GM23338 (cell line): ENCODE measurements at regions not wholly inside any gene's neighbourhood (a gene's known extent, or its start where the extent isn't known, plus 50 kb on each side); places are given as distances from the start of the nearest gene placed in this dataset.

Experiments used
- ATAC-seq: fragments of 200-7000 bp; cut with Tn5 transposase; 3 replicates; pipeline ENCODE4 v1.9.1; 2020
- DNase-seq: peaks from one replicate; pipeline ENCODE4 v3.0.0-alpha.2; 2015; ENCODE audit warnings: low spot score
- H2AFZ ChIP-seq: fragments of 200-600 bp; sonication (generic); 2 replicates; pipeline ENCODE4 v1.8.0; 2016; ENCODE audit warnings: antibody characterized with exemption, mild to moderate bottlenecking, moderate library complexity
- H3F3A ChIP-seq: fragments of 200-600 bp; sonication (generic); replicated peaks from 2 replicates; pipeline ENCODE4 v1.8.0; 2017; ENCODE audit warnings: antibody characterized with exemption, mixed run types, low read depth
- H3K27ac ChIP-seq: fragments of 200-600 bp; sonication (generic); 2 replicates; pipeline ENCODE4 v1.6.1; 2016; ENCODE audit warnings: low read depth
- H3K27me3 ChIP-seq: fragments of 200-600 bp; sonication (generic); 2 replicates; pipeline ENCODE4 v1.8.0; 2016; ENCODE audit warnings: mild to moderate bottlenecking, mixed run types, moderate library complexity; ENCODE audit not compliant: insufficient read depth
- H3K36me3 ChIP-seq: fragments of 200-600 bp; sonication (generic); 2 replicates; pipeline ENCODE4 v1.8.0; 2016; ENCODE audit warnings: mild to moderate bottlenecking; ENCODE audit not compliant: insufficient read depth
- H3K4me1 ChIP-seq: fragments of 200-600 bp; sonication (generic); 2 replicates; pipeline ENCODE4 v1.8.0; 2016; ENCODE audit warnings: mild to moderate bottlenecking, moderate library complexity; ENCODE audit not compliant: insufficient read depth
- H3K4me2 ChIP-seq: fragments of 200-600 bp; sonication (generic); 2 replicates; pipeline ENCODE4 v1.7.1; 2017; ENCODE audit warnings: mixed run types
- H3K4me3 ChIP-seq: fragments of 200-600 bp; sonication (generic); 2 replicates; pipeline ENCODE4 v1.6.1; 2016; ENCODE audit warnings: mixed run types
- H3K79me2 ChIP-seq: fragments of 200-600 bp; sonication (generic); replicated peaks from 2 replicates; pipeline ENCODE4 v1.8.0; 2017; ENCODE audit warnings: mild to moderate bottlenecking; ENCODE audit not compliant: insufficient read depth
- H3K9me2 ChIP-seq: fragments of 200-600 bp; sonication (generic); 2 replicates; pipeline ENCODE4 v1.8.0; 2017; ENCODE audit not compliant: insufficient read depth
- H4K20me1 ChIP-seq: fragments of 200-600 bp; sonication (generic); replicated peaks from 2 replicates; pipeline ENCODE4 v1.8.0; 2017; ENCODE audit warnings: mild to moderate bottlenecking; ENCODE audit not compliant: insufficient read depth
- H3K27ac Mint-ChIP-seq: 2 replicates; pipeline ENCODE4 v1.8.0; 2020; ENCODE audit warnings: inconsistent platforms, mild to moderate bottlenecking, moderate library complexity, mixed read lengths
- H3K27me3 Mint-ChIP-seq: 3 replicates; pipeline ENCODE4 v1.8.0; 2022; ENCODE audit warnings: low read depth, mild to moderate bottlenecking, moderate library complexity, mixed read lengths, inconsistent platforms; ENCODE audit not compliant: insufficient read depth, poor library complexity
- H3K36me3 Mint-ChIP-seq: 3 replicates; pipeline ENCODE4 v1.8.0; 2021; ENCODE audit warnings: low read depth, mild to moderate bottlenecking, inconsistent platforms, moderate library complexity, mixed read lengths
- H3K4me1 Mint-ChIP-seq: 3 replicates; pipeline ENCODE4 v1.8.0; 2020; ENCODE audit warnings: mild to moderate bottlenecking, inconsistent platforms, mixed read lengths
- H3K4me3 Mint-ChIP-seq: 3 replicates; pipeline ENCODE4 v1.8.0; 2021; ENCODE audit warnings: moderate library complexity, mild to moderate bottlenecking, inconsistent platforms, mixed read lengths
- H3K9me3 Mint-ChIP-seq: 3 replicates; pipeline ENCODE4 v1.8.0; 2020; ENCODE audit warnings: moderate library complexity, mild to moderate bottlenecking, inconsistent platforms, mixed read lengths
- CTCF ChIP-seq, 2 experiments: fragments of 200-600 bp in 1 of 2; sonication (generic) in 1 of 2; conservative IDR thresholded peaks; 2 replicates each; pipeline versions ENCODE4 v1.5.1 to v1.6.1; 2016 to 2017; ENCODE audit warnings: antibody characterized with exemption in 2 of 2, low read depth in 2 of 2, mild to moderate bottlenecking in 2 of 2, moderate library complexity in 1 of 2
- ETS1 ChIP-seq: IDR thresholded peaks from 2 replicates; pipeline ENCODE4 v1.6.1; 2016; ENCODE audit warnings: antibody characterized with exemption
- EZH2 ChIP-seq: fragments of 200-600 bp; sonication (generic); IDR thresholded peaks from one replicate; pipeline ENCODE4 v1.8.0; 2017; ENCODE audit warnings: antibody characterized with exemption, mild to moderate bottlenecking, low read depth; ENCODE audit not compliant: unreplicated experiment
- NANOG ChIP-seq: IDR thresholded peaks from 2 replicates; pipeline ENCODE4 v1.6.1; 2016; ENCODE audit warnings: antibody characterized with exemption, borderline replicate concordance
- ZNF114 ChIP-seq: fragments of 250-450 bp; sonication (Bioruptor Pico); IDR thresholded peaks from 2 replicates; pipeline ENCODE4 v1.5.0; 2020; ENCODE audit warnings: mild to moderate bottlenecking, moderate library complexity
- ZNF331 ChIP-seq: fragments of 250-450 bp; sonication (Bioruptor Pico); IDR thresholded peaks from 2 replicates; pipeline ENCODE4 v1.5.0; 2020; ENCODE audit warnings: low read depth, mild to moderate bottlenecking, moderate library complexity

GRCh38 chr10:114876169-114876568 is 54.6 kb downstream of the FHIP2A start:
- H3K36me3 Mint-ChIP-seq, result no peaks in the 10 kb centered on the region
- DNase-seq (peak; percentile 24), ATAC-seq (peak; percentile 7; the same call in 1 of the 3 replicates)
- H3K4me3 Mint-ChIP-seq, result no peak overlapping the region
- H3K27ac Mint-ChIP-seq, result no peak overlapping the region
- 0 out of 2 replicates have a peak, but pooled peaks cover 2% of the 10 kb centered on the region for H3F3A ChIP-seq
- H3K27me3 ChIP-seq, result no peaks in the 10 kb centered on the region
- TF ChIP-seq ETS1, result no peak
- peak in 1 of 2 experiments; percentile 26; a peak in 2 of 4 replicates for TF ChIP-seq CTCF (conservative IDR thresholded peaks at IDR 0.05; ENCODE audit: low read depth in 2 of 2)
- no peak for TF ChIP-seq ZNF331 (CRISPR knock-in tag)
- no peak overlapping the region for H3K4me3 ChIP-seq
- no peaks in the 10 kb centered on the region for H3K9me2 ChIP-seq
- peaks cover 28% of the 10 kb centered on the region for H3K4me1 Mint-ChIP-seq
- H3K4me2 ChIP-seq, result no peak overlapping the region
- H3K9me3 Mint-ChIP-seq, result no peaks in the 10 kb centered on the region
- H4K20me1 ChIP-seq, result no peaks in the 10 kb centered on the region
- no peaks in the 10 kb centered on the region for H3K36me3 ChIP-seq
- H2AFZ ChIP-seq, result no peak overlapping the region; the same call in 1 of the 2 replicates
- H3K4me1 ChIP-seq, result peaks cover 20% of the 10 kb centered on the region
- H3K79me2 ChIP-seq, result no peaks in the 10 kb centered on the region
- no peak overlapping the region for H3K27ac ChIP-seq
- peaks cover 10% of the 10 kb centered on the region for H3K27me3 Mint-ChIP-seq

- DNase-seq (peak; percentile 96), ATAC-seq (peak; percentile 72)
- Histone ChIP-seq H3F3A (0 out of 2 replicates have a peak, but pooled peaks cover 2% of the 10 kb centered on the region), H3K27ac (no peak overlapping the region), H4K20me1 (no peaks in the 10 kb centered on the region), H3K36me3 (no peaks in the 10 kb centered on the region), H3K9me2 (no peaks in the 10 kb centered on the region), H3K4me1 (peaks cover 26% of the 10 kb centered on the region), H3K27me3 (no peaks in the 10 kb centered on the region), H2AFZ (0 out of 2 replicates have a peak overlapping the region, but pooled peaks have one; percentile 56), H3K79me2 (no peaks in the 10 kb centered on the region), H3K4me3 (no peak overlapping the region), H3K4me2 (no peak overlapping the region)
- H3K27me3 Mint-ChIP-seq, result peaks cover 10% of the 10 kb centered on the region
- H3K36me3 Mint-ChIP-seq, result no peaks in the 10 kb centered on the region
- H3K4me3 Mint-ChIP-seq, result no peak overlapping the region
- H3K4me1 Mint-ChIP-seq, result peaks cover 34% of the 10 kb centered on the region
- no peaks in the 10 kb centered on the region for H3K9me3 Mint-ChIP-seq
- no peak overlapping the region; the same call in 1 of the 2 replicates for H3K27ac Mint-ChIP-seq
- TF ChIP-seq CTCF (conservative IDR thresholded peaks at IDR 0.05; ENCODE audit: low read depth in 2 of 2) (peak; percentile 80 to 98), NANOG (no peak), EZH2 (no peak), ZNF114 (CRISPR knock-in tag) (no peak)
These were observed 55.2 kb downstream of the FHIP2A start for GRCh38 chr10:114876602-114877300.
